Stimulated activated CD8-positive, alpha-beta memory T cell treated with anti-CD3 and anti-CD28 coated beads, Interleukin-4, amount 100 ng/mL, for 24 hours (primary cell): ENCODE measurements at regions not wholly inside any gene's neighbourhood (a gene's known extent, or its start where the extent isn't known, plus 50 kb on each side); places are given as distances from the start of the nearest gene placed in this dataset.

Experiments used
- DNase-seq: peaks from one replicate; pipeline ENCODE4 v3.0.0-alpha.2; 2020; ENCODE audit warnings: low read depth

DNA sequence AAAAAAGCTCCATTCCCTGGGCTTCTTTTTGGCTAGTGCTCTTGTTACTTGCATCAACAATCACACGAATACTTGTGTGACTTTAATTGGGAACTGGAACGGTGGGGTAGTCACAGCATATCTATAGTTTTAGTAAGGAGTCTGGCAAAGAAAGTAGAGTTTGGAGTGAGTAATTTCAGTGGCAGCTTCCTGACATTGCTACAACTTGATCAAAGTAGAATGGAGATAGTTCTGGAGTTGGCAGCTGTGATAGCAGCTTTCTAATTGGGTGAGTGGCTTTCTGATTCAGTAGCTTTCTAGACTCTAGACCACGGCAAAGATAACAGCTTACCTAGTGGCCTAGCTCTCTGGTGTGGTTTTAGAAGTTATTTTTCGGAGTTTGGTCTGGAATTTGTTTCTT lies 475.0 kb downstream of the TUSC7 start:
- DNase-seq, result no peak

DNA sequence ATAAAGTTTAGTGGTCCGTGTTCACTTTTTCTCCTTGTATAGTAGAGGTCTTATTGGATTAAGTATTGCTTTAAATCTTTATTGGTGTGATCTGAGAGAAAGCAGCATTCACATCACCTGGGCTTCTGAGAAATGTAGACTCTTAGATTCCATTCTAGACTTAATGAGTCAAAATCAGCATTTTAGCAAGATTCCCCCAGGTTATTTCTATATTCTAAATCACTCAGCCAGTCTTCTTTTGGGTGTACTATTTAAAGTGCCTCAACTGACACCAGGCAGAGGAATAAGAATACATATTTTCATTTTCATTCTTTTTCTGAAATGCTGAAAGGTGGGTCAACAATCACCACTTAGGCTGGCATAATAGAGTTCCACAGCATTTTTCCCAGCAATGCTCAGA lies 481.7 kb downstream of the TUSC7 start:
- DNase-seq, result no peak

DNA sequence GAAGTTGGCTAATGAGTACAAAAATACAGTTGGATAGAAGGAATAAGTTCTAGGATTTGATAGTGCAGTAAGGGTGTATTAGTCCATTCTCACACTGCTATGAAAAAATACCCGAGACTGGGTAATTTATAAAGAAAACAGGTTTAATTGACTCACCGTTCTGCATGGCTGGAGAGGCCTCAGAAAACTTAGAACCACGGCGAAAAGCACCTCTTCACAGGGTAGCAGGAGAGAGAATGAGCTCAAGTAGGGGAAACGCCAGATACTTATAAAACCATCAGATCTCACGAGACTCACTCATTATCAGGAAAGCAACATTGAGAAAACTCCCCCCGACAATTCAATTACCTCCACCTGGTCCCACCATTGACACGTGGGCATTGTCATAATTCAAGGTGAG lies 483.3 kb downstream of the TUSC7 start:
- DNase-seq, result no peak

DNA sequence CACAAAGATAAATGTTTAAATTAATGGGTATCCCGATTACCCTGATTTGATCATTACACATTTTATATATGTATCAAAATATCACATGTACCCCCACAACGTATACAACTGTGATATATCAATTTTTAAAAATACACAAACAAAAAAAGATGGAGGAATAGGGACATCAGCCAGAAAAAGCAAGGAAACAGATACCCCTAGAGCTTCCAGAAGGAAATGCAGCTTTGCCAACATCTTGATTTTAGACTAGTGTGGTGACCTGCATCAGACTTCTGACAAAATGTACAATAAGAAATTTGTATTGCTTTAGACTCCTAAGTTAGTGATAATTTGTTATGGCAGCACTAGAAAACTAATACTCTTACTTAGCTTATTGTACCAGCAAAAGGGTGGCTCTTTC lies 483.8 kb downstream of the TUSC7 start:
- DNase-seq, result no peak

DNA sequence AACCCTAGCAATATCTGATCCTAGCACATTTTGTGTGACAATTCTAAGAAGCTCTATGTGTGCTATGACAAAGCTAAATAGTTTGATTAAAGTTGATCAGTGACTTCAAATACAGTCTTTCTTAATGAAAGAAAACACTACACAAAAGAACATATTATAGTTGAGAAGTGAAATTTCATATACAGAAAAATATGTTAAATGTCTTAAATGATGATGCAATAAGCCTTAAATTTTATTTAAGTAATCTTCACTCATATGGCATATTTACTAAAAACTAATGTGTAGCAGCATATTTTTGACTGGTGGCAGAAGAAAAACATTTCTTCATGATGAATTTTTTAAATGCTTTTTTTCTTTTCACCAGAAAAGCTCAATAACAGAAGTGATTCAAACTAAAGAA lies 485.5 kb downstream of the TUSC7 start:
- no peak for DNase-seq

DNA sequence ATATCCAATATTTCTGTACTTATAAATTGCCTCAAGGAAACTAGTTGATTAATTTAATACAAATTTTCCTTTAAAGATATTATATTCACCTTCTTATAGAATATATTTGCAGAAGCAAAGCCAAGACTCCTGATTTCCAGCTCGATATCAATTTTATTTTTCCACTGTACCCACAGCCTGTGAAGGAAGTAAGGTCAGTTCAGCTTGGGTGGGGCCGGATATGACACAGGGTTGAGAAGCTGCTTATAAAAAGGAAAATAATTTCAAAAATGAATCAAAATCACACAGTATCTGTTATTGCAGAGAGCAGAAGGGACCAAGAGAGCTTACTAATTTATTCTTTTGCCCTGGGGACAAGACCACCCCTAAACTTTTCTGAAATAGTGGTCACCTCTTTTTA lies 491.4 kb downstream of the TUSC7 start:
- DNase-seq, result no peak

DNA sequence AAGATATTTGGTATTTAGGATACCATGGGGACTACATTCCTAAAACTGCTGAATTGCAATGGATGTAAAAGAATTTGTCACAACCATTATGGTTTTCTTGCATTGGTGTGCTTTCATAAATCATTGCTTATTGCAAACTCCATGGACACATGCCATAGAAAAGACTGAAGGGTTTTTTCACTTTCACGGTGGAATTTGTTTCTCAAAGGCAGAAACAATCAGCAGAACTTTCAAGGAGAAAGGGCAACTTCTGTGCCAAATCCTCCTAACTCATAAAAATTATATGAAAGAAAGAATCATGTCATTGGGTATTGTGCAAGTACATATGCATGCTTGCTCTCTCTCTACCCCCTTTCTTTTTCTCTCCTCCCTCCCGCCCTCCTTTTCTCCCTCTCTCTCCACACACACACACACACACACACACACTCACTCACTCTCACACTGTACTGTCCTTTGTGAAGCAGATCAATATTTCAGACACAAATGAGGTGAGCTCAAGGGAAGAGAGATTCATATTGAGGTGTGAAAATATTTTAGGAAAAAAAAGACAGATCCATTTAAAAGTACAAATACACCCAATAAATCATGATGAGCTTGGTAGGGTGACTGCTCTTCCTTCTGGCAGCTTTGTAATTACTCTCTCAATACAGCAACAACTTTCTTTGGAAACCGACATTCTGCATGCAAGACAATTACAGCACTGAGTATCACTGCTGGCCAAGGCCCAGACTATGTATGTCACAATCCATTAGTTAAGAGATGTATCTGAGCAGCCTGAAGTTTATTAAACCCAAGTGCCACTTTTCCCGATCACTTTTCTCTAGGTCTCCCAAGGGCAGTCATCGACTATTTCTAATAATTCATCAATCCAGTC lies 492.6 kb downstream of the TUSC7 start:
- no peak for DNase-seq

DNA sequence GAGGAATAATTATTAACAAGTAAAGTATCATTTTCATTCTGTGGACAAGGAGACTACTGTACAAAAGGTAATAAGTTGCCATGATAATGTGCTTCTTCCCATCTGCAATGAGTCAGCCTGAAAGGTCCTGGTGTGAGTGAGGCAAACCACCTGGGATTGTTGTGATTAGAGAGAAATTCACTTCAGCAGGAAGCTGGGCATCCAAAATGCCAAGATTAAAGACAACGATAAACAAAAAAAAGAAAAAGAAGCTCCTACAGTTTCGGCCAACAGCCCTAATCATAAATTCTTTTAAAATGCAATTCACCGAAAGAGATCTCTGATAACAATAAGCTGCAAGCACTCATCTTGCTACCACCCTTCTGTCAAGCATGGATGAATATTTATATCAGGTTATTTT lies 507.8 kb downstream of the TUSC7 start:
- no peak for DNase-seq

DNA sequence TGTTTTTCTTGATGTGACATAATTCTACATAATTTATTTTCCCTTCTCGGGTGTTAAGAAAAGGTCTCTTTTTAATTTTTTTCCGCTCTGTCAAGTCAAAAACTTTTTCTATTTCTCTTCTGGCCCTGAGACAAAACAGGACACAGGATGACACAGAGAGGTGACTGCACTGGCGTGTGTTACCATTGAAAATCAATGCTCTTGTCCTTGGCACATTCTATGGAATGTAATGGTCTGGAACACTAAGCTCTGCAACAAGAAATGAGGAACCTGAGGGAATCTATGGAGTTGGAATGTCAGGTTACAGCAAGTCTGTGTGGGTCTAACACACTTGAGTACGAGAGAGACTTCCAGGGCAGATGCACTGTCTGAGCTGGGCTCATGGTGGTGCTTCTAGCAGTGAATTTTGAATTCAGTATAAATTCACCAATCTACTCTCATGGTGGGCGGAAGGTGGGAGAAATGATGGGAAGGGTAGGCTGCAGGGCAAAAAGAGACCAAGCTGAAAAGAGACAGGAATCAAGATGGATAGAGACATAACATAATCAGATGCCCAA lies 508.3 kb downstream of the TUSC7 start:
- no peak for DNase-seq

DNA sequence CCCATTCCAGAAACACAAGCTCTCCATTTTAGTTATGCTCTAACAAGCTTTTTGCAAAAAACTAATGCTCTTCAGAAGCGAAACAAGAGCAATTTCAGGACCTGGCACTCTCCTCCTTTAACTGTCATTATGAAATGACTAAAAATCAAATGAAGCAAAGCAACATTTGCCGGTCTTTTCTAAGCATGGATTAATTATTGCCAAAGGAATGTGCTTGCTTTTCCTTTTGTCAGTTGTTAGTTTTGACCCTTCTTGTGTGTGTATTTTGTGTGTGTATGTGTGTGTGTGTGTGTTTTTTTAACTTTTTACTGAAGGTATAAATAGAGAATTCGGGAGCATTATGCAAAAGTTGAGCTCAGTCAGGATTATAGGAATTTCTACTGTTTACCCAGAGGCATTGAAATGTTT lies 509.1 kb downstream of the TUSC7 start:
- DNase-seq, result no peak

DNA sequence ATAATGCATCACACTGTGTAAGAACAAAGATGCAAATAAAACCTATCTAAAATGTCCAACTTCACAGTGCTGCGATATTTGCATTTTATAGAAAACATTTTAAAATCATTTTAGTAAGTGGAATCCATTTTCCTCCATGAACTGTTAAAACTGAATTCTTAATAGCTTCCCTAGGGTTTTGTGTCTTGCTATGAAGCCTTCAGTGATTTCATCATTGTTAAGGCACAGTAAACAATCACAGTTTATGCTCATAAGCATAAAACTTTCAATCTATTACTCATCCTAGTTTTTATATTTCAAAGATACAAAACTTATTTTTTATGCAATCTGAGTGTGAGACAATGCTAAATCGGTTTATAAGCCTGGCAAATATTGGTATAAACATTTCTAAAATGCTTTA lies 509.7 kb downstream of the TUSC7 start:
- DNase-seq, result no peak

DNA sequence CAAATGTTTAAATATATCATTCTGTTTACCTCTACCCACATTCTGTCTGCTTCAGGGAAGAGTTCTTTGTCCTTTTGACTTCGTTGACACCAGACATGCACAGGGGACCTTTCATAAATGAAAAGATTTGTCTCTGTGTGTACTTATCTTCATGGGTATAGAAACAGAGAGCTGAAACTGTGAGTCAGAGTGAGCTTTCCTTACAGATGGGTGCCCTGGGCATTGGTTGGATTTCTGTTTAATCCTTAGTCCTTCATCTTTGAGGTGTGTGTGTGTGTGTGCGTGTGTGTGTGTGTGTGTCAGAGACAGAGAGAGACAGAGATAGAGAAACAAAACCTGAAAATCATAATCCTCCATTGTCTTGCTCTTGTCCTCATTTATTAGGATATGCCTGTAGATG lies 517.4 kb downstream of the TUSC7 start:
- DNase-seq, result no peak

DNA sequence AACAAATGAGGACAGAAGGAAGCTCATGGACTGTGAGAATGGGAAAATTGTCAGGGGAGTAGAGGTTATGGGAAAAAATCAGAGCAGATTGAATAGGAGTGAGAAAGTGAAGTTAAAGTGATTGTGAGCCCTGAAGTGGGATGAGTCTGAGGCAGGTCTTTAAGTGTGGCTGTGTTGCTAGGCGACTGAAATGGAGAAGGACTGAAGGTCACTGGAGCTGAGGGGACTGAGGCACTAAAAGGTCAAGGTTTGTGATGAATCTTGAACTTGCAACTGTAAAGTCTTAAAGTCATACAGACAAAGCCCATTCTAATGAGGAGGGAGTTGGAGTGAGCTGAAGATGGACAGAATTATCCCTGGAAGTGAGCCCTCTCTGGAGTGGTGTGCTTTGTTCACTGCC lies 518.9 kb downstream of the TUSC7 start:
- DNase-seq, result no peak

DNA sequence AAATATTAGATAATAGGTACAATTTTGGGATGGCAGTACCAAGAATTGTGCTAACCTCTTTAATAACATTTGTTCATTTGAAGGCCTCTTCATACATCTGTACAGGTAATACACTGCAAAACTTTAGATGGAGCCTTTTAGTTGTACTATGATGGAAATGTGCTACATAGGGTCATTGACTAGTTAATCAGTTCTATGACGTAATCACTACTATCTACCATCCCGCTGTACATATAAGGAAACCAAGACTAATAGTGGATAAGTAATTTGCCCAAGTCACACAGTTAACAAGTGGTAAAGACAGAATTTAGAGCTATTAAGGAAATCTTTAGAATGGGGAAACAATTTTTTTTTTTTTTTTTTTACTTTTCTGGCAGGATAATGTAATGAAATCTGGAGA lies 521.3 kb downstream of the TUSC7 start:
- DNase-seq, result no peak

DNA sequence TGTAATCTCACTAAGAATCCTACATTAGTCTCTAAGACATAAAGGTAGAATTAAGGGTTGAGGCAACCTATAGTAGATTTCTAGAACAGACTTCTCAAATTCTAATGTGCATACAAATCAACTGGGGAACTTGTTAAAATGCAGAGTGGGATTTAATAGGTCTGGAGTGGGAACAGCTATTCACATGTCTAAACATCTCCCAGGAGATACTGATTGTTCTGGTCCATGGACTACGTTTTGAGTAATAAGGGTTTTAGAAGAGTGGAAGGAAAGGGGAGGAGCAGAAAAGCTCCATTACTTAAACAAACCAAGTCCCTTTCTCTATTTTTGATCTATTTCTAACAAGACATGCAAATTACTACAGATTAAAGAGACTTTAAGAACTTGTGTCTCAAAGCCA lies 524.8 kb downstream of the TUSC7 start:
- DNase-seq, result no peak

DNA sequence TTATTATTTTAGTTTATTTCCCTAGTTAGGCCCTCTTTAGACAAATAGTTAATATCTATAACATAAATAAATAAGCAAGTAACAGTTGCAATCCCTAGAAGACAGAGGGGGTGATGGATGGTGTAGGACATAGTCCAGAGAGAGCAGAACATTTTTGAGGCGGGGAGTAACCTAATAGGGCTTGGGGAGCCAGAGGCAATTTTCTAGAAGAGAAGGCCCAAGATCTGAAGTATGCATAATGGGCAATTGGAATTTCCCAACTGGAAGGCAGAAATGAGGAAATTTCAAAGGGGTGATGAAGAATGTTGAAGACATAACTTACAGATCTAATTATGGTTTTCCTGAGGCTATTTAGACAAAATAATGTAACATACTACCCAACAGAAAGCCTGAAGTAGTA lies 525.7 kb downstream of the TUSC7 start:
- no peak for DNase-seq

DNA sequence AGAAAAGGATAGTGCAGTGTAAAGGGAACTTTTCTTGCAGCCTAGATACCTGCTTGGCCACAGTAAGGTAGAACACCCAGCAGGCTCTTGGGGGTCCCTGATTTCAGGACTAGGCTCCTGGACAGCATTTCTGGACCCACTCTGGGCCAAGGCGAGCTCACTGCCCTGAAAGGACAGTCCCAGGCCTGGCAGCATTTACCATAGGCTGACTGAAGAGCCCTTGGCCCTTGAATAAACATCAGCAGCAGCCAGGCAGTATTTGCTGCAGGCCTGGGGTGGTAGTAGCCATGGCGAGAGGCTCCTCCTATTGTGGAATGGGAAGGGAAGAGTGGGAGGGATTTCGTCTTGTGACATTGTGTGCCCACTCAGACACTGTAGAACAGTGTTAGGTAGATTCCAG lies 529.2 kb downstream of the TUSC7 start:
- DNase-seq, result no peak

DNA sequence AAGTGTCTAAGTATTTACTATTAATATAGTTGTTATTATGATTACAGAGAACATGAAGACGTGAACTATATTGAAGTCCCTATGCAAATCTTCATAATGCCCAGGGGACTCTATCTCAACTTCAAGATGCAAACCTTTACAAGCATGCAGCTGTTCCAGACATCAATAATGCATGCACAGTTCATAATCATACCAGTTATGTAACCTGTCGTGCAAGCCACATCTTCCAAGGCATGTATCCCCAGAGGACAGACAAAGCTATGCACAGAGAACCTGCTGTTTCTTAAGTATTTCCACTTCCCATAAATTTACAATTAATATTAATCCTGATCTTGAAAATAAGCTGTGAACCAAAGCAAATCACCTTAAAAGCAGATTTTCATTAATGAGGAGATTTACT lies 534.1 kb downstream of the TUSC7 start:
- no peak for DNase-seq

DNA sequence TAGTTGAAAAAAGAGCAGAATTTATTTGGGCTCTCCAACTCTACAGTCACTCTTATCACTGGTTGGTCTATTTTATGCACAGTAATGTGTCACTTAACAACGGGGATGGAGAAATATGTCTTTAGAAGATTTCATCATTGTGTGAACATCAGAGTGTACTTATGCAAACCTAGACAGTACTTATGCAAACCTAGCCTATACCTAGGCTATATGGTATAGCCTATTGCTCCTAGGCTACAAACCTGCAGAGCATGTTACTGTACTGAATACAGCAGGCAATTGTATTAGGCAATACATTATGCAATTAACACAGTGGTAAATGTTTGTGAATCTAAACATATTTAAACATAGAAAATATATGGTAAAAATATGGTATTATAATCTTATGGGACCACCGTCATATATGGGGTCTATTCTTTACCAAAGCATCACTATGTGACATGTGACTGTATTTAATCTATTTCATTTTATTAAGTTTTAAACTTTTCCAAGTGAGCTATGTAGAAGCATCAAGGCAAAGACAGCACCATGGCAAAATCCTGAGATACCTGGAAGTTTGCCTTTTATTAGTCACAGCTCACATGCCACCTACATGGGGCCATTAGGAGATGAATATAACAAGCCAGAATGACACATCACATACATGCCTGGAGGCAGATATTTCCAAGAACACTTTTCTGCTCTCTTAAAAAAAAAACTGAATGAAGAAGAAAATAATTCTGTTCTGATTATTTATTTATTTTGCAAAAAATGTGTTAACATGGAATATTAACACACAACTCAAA lies 537.4 kb downstream of the TUSC7 start:
- no peak for DNase-seq

DNA sequence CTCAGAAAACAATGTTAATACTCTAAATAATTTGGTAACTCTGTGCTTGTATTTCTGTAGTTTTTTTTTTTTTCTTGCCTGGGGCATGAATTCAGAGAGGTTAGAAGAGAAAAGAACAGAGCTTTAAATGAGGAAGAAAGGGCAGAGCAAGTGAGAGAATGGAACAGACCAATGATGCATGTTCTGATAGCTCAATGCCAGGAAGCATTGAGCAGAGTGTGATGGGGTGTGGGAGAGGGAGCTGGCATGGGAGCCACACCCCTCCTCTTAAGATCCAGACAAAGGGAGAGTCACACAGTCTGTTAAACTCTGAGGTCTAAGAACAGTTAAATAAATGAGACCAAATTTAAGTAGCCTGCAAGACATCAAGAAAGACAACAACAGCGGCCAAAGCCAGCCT lies 538.6 kb downstream of the TUSC7 start:
- no peak for DNase-seq

DNA sequence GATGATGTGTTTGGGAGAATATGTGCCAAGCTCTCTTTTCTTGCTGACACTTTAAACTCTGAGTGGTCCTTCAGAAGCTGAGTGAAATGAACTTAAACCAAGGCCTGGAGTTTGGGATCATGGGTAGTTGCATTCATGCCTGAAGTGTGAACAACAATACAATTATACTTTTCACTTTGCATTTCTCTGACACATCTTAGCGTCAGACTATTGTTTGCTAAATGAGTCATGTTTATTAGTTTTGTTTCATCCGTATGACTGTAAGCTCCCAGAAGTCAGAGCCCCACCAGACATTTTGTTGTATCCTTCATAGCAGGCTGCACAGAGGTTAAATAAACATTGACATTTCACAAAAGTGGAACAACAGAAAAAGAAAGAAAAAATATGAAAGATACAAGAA lies 542.6 kb downstream of the TUSC7 start:
- no peak for DNase-seq

DNA sequence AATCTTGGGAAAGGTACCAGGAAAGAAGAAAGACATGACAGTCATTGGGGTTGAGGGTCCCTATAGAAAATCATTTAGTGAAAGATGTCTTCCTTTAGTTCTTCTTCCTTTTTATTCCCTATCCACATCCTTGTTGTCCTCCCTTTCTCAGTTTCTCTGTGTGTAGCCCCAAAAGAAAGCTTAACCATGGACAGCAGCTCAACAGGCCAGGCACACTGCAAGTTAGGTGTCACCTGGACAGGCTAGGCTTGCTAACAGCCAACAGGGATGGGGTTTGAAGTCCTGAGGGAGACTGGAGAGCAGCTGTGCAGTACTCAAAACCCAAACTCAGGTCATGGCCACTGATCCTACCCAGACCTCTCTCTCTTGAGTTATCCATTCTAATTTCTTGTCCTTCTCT lies 543.1 kb downstream of the TUSC7 start:
- DNase-seq, result no peak

DNA sequence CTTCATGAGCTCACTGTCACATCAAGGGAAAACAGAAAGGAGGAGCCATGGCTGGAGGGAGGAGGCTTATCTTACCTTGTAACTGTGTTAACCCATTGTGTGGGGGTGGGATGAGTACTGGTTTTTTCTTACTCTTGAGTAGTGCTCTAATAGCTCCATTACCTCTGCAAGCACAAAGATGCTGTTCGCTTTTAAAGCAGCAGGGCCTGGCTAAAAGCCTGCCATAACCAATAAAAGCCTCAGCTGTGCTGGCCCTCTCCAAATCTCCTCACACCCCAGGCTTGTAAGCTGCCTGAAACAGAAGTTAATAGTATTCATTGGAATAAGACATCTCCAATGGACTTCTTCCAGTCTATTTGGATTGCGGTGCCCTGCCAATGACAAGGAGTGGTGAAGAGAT lies 544.1 kb downstream of the TUSC7 start:
- DNase-seq, result no peak
